ENCODE measurements at regions not wholly inside any gene's neighbourhood (a gene's known extent, or its start where the extent isn't known, plus 50 kb on each side); places are given as distances from the start of the nearest gene placed in this dataset.

DNA sequence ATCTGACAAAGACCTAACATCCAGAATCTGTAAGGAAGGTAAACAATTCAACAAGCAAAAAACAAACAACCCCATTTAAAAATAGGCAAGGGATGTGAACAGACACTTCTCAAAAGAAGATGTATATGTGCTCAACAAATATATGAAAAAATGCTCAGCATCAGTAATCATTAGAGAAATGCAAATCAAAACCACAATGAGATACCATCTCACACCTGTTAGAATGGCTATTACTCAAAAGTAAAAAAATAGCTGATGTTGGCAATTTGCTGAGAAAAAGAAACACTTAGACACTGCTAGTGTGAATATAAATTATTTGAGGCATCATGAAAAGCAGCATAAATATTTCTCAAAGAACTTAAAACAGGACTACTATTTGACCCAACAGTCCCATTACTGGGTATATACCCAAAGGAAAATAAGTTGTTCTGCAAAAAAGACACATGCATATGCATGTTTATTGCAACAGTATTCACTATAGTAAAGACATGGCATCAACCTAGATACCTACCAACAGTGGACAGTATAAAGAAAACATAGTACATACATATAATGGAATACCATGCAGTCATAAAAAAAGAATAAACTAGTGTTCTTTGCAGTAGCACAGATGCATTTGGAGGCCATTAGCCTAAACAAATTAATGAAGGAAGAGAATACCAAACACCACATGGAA lies 980.1 kb downstream of the KCNMA1 start:
- TF ChIP-seq, protein P1, sequence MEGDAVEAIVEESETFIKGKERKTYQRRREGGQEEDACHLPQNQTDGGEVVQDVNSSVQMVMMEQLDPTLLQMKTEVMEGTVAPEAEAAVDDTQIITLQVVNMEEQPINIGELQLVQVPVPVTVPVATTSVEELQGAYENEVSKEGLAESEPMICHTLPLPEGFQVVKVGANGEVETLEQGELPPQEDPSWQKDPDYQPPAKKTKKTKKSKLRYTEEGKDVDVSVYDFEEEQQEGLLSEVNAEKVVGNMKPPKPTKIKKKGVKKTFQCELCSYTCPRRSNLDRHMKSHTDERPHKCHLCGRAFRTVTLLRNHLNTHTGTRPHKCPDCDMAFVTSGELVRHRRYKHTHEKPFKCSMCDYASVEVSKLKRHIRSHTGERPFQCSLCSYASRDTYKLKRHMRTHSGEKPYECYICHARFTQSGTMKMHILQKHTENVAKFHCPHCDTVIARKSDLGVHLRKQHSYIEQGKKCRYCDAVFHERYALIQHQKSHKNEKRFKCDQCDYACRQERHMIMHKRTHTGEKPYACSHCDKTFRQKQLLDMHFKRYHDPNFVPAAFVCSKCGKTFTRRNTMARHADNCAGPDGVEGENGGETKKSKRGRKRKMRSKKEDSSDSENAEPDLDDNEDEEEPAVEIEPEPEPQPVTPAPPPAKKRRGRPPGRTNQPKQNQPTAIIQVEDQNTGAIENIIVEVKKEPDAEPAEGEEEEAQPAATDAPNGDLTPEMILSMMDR (IDR thresholded peaks at IDR 0.05): no peak
- TF ChIP-seq POLR2A (IDR thresholded peaks at IDR 0.05): no peak
- TF ChIP-seq POLR2AphosphoS5 (IDR thresholded peaks at IDR 0.05): no peak
- TF ChIP-seq EP300 (IDR thresholded peaks at IDR 0.05): no peak
